ENCODE measurements at regions not wholly inside any gene's neighbourhood (a gene's known extent, or its start where the extent isn't known, plus 50 kb on each side); places are given as distances from the start of the nearest gene placed in this dataset.

GRCh38 chr3:176723758-176724393, 473.4 kb downstream of the TBL1XR1 start:
- no peak for TF ChIP-seq EZH2 (IDR thresholded peaks at IDR 0.05; ENCODE audit: insufficient read depth, poor library complexity, severe bottlenecking)
- no peak for TF ChIP-seq EZH2phosphoT487 (IDR thresholded peaks at IDR 0.05; ENCODE audit: insufficient read depth, low read depth)
